Neural progenitor cell (in vitro differentiated cells): ENCODE measurements at regions not wholly inside any gene's neighbourhood (a gene's known extent, or its start where the extent isn't known, plus 50 kb on each side); places are given as distances from the start of the nearest gene placed in this dataset.

Source experiments
- CTCF ChIP-seq: fragments of 200-600 bp; sonication (generic); IDR thresholded peaks from 2 replicates; pipeline ENCODE4 v1.5.1; 2017; ENCODE audit warnings: antibody characterized with exemption, mild to moderate bottlenecking
- EZH2 ChIP-seq: fragments of 200-600 bp; sonication (generic); IDR thresholded peaks from 2 replicates; pipeline ENCODE4 v1.6.1; 2017; ENCODE audit warnings: antibody characterized with exemption, mild to moderate bottlenecking, moderate library complexity
- EZH2phosphoT487 ChIP-seq: fragments of 200-600 bp; sonication (generic); IDR thresholded peaks from 2 replicates; pipeline ENCODE4 v1.6.1; 2017; ENCODE audit warnings: antibody characterized with exemption

GRCh38 chr4:159483782-159484741, 381.2 kb downstream of the RAPGEF2 start:
- TF ChIP-seq CTCF: no peak
- no peak for TF ChIP-seq EZH2
- TF ChIP-seq EZH2phosphoT487: no peak
